ENCODE measurements at regions not wholly inside any gene's neighbourhood (a gene's known extent, or its start where the extent isn't known, plus 50 kb on each side); places are given as distances from the start of the nearest gene placed in this dataset.

DNA sequence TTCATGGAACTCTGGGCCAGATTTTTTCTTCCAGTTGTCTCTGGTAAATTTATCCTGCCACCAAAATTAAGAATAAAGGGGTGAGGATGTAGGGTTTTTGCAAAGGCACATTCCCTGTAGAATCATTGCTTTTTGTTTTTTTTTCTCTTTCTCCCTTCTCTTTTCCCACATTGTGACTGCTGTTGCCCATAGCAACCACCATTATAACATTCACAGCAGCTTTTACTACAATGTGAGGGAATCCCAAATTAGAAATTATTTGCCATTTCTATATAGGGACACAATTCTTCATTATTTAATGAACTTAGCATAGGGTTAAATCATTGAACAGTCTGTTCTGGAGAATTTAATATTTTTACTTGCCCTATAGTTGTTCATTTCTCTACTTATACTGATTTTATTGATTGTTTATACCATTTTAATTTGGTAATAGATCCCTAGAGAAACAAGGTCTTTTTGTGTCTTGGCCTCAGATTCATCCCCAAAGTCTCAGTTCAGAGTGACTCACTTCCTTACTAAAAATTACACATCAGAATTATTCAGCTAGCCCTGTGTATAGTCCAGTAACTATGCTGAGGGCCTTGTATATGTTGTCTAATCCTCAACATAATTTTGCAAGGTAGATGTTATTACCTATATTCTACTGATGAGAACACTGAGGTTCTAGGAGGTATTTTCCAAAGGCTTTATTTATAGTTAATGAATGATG lies 80.8 kb upstream of the ANK2 start:
- no TSS peak for BruUV-seq (replicated peaks)
- TF ChIP-seq RFX1 (IDR thresholded peaks at IDR 0.05) (peak; percentile 39), PPARD (CRISPR knock-in tag; IDR thresholded peaks at IDR 0.05) (no peak), NELFE (IDR thresholded peaks at IDR 0.05; ENCODE audit: insufficient read depth, insufficient read length) (no peak), ZNF146 (CRISPR knock-in tag; IDR thresholded peaks at IDR 0.05; ENCODE audit: unreplicated experiment) (no peak)
- CTCF ChIA-PET (ENCODE audit: low intra/inter-chr PET ratio): no interaction called here

DNA sequence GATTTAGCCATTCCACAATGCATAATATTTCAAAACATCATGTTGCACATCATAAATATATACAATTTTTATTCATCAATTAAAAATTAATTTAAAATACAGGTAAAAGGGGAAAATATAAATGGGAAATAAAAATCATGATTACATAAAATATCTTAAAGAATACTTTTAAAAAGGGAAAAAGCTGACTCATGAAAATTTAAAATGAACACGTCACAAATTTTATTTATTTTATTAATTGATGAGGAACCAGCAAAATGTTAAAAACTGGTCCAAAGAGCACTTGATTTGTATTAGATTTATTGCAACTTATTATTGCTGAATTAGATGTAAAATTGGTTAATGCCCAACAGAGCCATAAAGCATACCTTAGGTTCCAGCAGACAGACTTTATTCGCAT lies 78.5 kb upstream of the ANK2 start:
- no peak for FAIRE-seq
- Histone ChIP-seq H3K4me1 (replicated peaks in 1 of 2; ENCODE audit: control insufficient read depth in 2 of 2, insufficient read depth in 2 of 2, low read length in 2 of 2) (no peaks in the 10 kb centered on the region), H3K79me2 (ENCODE audit: control insufficient read depth, insufficient read depth, low read length) (no peaks in the 10 kb centered on the region), H3K9me1 (ENCODE audit: control insufficient read depth, insufficient read depth, low read length) (no peaks in the 10 kb centered on the region), H3K27me3 (ENCODE audit: control insufficient read depth in 2 of 2, insufficient read depth in 2 of 2, low read length in 2 of 2) (no peaks in the 10 kb centered on the region), H3K36me3 (ENCODE audit: control insufficient read depth, insufficient read depth, low read length) (no peaks in the 10 kb centered on the region), H3K9ac (ENCODE audit: insufficient read depth in 1 of 2, low read depth in 2 of 2, low read length in 2 of 2) (no peak overlapping the region), H3K27ac (ENCODE audit: extremely low read depth, low read depth, low read length) (no peak overlapping the region), H4K20me1 (replicated peaks; ENCODE audit: control insufficient read depth, insufficient read depth, low read length) (no peaks in the 10 kb centered on the region), H3K9me3 (replicated peaks; ENCODE audit: control insufficient read depth, insufficient read depth, low read depth, low read length) (no peaks in the 10 kb centered on the region), H3K4me3 (no peak overlapping the region), H2AFZ (ENCODE audit: low read depth, low read length) (no peak overlapping the region), H3K4me2 (ENCODE audit: insufficient read depth, low read length) (no peak overlapping the region)
- 0% methylated on average over 2 of the region's 2 CpGs for WGBS (ENCODE audit: insufficient coverage, low coverage, missing lambda C conversion rate)
- ChIA-PET CTCF (ENCODE audit: low intra/inter-chr PET ratio) (no interaction called here), POLR2A (no interaction called here)
- ATAC-seq: no peak
- no TSS peak for BruUV-seq (replicated peaks)
- DNase-seq (ENCODE audit: extremely low read depth in 1 of 4, low spot score in 3 of 4): no peak
- intact Hi-C loops (cut with micrococcal nuclease): no loop called here
- in situ Hi-C loops (cut with MboI): no loop called here
- TF ChIP-seq MECOM (CRISPR knock-in tag; IDR thresholded peaks at IDR 0.05) (no peak), NFIC (IDR thresholded peaks at IDR 0.05) (no peak), MAFK (IDR thresholded peaks at IDR 0.05; ENCODE audit: low read length) (peak; percentile 88), SMARCB1 (IDR thresholded peaks at IDR 0.05; ENCODE audit: insufficient read length, low read depth) (no peak), MAFF (IDR thresholded peaks at IDR 0.05; ENCODE audit: low read length) (peak; percentile 82), C11orf30 (IDR thresholded peaks at IDR 0.05; ENCODE audit: low read depth) (peak; percentile 82), PTBP1 (IDR thresholded peaks at IDR 0.05; ENCODE audit: low read depth, low read length) (no peak), CBX3 (IDR thresholded peaks at IDR 0.05; ENCODE audit: borderline replicate concordance in 1 of 2, low read length in 2 of 2) (no peak)
- TF ChIP-seq, protein P1, sequence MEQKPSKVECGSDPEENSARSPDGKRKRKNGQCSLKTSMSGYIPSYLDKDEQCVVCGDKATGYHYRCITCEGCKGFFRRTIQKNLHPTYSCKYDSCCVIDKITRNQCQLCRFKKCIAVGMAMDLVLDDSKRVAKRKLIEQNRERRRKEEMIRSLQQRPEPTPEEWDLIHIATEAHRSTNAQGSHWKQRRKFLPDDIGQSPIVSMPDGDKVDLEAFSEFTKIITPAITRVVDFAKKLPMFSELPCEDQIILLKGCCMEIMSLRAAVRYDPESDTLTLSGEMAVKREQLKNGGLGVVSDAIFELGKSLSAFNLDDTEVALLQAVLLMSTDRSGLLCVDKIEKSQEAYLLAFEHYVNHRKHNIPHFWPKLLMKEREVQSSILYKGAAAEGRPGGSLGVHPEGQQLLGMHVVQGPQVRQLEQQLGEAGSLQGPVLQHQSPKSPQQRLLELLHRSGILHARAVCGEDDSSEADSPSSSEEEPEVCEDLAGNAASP (IDR thresholded peaks at IDR 0.05): no peak
- TF ChIP-seq, protein P2, sequence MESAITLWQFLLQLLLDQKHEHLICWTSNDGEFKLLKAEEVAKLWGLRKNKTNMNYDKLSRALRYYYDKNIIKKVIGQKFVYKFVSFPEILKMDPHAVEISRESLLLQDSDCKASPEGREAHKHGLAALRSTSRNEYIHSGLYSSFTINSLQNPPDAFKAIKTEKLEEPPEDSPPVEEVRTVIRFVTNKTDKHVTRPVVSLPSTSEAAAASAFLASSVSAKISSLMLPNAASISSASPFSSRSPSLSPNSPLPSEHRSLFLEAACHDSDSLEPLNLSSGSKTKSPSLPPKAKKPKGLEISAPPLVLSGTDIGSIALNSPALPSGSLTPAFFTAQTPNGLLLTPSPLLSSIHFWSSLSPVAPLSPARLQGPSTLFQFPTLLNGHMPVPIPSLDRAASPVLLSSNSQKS (CRISPR knock-in tag; IDR thresholded peaks at IDR 0.05): no peak
- TF ChIP-seq, protein P3, sequence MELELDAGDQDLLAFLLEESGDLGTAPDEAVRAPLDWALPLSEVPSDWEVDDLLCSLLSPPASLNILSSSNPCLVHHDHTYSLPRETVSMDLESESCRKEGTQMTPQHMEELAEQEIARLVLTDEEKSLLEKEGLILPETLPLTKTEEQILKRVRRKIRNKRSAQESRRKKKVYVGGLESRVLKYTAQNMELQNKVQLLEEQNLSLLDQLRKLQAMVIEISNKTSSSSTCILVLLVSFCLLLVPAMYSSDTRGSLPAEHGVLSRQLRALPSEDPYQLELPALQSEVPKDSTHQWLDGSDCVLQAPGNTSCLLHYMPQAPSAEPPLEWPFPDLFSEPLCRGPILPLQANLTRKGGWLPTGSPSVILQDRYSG (tag; conservative IDR thresholded peaks at IDR 0.05; ENCODE audit: low read depth): no peak

More for the DNA sequence above, 80.8 kb upstream of the ANK2 start:
- intact Hi-C loops (cut with micrococcal nuclease) (no loop called here), in situ Hi-C loops (cut with MboI) (no loop called here)
- no peaks in the 10 kb centered on the region for H3K36me3 ChIP-seq (ENCODE audit: control insufficient read depth, insufficient read depth, low read length)
- no peaks in the 10 kb centered on the region for H3K27me3 ChIP-seq (ENCODE audit: control insufficient read depth in 2 of 2, insufficient read depth in 2 of 2, low read length in 2 of 2)
- no peaks in the 10 kb centered on the region for H3K9me1 ChIP-seq (ENCODE audit: control insufficient read depth, insufficient read depth, low read length)
- no peaks in the 10 kb centered on the region for H3K9me3 ChIP-seq (replicated peaks; ENCODE audit: control insufficient read depth, insufficient read depth, low read depth, low read length)
- no peaks in the 10 kb centered on the region for H4K20me1 ChIP-seq (replicated peaks; ENCODE audit: control insufficient read depth, insufficient read depth, low read length)
- H3K4me1 ChIP-seq (replicated peaks in 1 of 2; ENCODE audit: control insufficient read depth in 2 of 2, insufficient read depth in 2 of 2, low read length in 2 of 2): no peaks in the 10 kb centered on the region
- DNase-seq (ENCODE audit: extremely low read depth in 1 of 4, low spot score in 3 of 4) (no peak), FAIRE-seq (no peak), ATAC-seq (no peak)
- H3K27ac ChIP-seq (ENCODE audit: extremely low read depth, low read depth, low read length): no peak overlapping the region
- H3K9ac ChIP-seq (ENCODE audit: insufficient read depth in 1 of 2, low read depth in 2 of 2, low read length in 2 of 2): no peak overlapping the region
- no peak overlapping the region for H3K4me2 ChIP-seq (ENCODE audit: insufficient read depth, low read length)
- no peaks in the 10 kb centered on the region for H3K79me2 ChIP-seq (ENCODE audit: control insufficient read depth, insufficient read depth, low read length)
- POLR2A ChIA-PET: interaction anchor here (0.6 kb wide), 1 partner anchor 20 kb away, joined by 3 read pairs; no protein-coding TSS in a partner anchor
- H2AFZ ChIP-seq (ENCODE audit: low read depth, low read length): no peak overlapping the region
- no peak overlapping the region for H3K4me3 ChIP-seq
